HG03439 (cell line): ENCODE measurements at regions not wholly inside any gene's neighbourhood (a gene's known extent, or its start where the extent isn't known, plus 50 kb on each side); places are given as distances from the start of the nearest gene placed in this dataset.
"Not testable (repeated sequence)": the region's sequence is repeated elsewhere in the genome, so short reads cannot be mapped to it uniquely, and the experiment has no call there.

Experiments used
- ATAC-seq: cut with Tn5 transposase; IDR thresholded peaks from one replicate; pipeline ENCODE4 v1.9.1; 2021; ENCODE audit warnings: mild to moderate bottlenecking, moderate library complexity; ENCODE audit not compliant: unreplicated experiment

DNA sequence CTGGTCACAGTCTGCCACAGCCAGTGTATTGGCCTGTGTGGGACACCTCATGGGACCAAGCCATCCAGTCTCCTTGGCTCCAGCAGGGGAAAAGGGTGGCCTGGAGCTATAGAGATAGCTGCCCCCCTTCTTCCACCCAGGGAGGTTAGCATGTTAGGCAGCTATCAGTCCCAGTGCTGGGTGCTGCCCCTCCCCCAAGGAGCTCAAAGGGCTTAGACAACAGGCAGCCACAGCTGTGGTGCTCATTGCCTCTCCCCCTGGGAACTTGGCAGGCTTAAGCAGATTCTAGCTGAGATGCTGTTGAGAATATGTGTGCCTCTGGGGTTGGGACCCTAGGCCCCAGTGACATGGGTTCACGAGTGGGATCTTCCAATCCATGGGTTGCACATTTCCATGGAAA is 226.0 kb upstream of the PTGER4 start:
- no peak for ATAC-seq

DNA sequence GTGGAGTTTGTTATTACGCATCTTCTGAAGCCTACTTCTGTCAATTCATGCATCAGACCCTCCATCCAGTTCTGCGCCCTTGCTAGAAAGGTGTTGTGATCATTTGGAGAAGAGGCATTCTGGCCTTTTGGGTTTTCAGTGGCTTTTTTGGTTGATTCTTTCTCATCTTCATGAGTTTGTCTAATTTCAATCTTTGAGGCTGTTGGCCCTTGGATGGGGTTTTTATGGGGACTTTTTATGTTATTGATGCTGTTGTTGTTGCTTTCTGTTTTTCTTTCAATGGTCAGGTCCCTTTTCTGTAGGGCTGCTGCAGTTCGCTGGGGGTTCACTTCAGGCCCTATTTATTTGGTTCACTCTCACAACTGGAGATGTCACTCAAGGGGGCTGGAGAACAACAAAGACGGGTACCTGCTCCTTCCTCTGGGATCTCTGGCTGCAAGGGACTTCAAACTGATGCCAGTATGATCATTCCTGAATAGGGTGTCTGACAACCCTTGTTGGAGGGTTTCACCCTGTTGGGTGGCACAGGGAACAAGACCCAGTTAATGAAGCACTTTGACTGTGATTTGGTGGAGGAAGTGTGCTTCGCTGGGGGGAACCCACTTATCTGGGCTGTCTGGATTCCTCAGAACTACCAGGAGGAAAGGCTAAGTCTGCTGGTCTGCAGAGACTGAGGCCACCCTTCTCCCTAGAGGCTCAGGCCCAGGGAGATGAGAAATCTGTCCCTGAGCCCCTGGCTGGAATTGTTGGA is 226.7 kb upstream of the PTGER4 start:
- ATAC-seq: no peak

DNA sequence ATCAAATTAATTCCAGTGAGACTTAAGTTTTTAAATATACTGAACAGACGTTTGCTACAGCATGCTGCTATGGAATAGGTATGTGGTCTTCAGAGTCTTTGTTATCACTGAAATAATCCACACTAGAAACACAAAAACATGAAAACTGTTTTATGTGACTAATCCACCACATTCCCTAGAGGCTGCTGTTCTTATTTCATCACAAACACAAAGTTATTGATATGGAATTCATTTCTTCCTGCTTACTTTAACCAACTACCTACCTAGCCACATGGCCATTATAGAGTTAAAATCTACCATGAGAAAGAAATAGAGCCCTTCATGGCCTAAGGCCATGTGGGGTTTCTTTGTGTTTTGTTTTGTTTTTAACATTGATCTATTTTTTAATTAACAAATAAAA is 232.3 kb upstream of the PTGER4 start:
- no peak for ATAC-seq

DNA sequence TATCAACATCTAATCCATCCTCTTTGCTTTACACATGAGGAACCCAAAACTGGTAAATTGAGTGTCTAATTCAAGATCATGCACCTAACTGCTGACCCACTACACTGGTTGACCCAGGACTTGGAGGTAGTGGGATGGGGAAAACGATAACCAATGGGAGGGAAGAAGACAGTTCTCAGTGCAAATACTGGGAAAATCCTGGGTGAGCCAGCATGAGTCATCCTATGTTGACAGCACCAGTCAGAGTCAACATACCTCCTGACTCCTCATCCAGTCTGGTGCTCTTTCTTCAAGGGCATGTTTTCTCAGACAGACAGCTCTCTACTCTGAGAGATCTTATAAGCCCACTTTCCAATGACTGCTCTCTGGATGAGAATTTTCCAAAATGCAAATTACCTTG is 232.8 kb upstream of the PTGER4 start:
- ATAC-seq: no peak

DNA sequence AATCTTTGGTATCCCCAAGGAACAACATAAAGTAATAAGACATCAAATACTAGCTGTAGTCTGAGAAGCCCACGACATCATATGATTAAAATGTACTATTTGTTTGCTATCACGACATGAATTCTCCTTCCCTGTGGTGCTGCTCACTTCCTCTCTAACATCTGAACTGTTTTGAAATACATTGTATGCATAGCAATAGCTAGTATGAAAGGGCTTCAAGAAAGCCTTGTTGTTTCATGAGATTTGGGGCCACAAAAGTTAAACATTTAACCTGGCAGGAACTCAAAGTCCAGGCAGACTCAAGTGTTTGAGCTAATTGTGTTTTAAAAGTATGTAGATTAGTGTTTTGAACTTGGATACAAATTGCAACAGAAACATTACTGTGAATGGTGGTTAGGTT is 237.4 kb upstream of the PTGER4 start:
- no peak for ATAC-seq

DNA sequence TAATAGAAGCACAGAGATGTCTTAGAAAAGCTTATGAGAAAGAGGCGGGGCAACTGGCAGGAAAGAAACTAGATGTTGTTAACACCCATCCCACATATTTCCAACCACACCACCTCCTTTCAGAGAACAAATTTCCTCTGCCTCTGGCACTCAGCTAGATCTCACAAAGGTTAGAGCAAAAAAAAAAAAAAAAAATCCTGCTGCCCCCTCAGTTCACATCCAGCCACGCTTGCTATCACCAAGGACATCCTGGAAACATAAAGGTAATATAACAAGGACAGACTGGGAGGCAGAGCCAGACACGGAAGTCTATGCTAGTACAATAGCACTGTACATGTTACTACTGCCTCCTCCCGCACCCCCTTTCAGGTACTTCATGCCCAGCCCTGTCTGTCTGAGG is 238.0 kb upstream of the PTGER4 start:
- ATAC-seq: no peak

DNA sequence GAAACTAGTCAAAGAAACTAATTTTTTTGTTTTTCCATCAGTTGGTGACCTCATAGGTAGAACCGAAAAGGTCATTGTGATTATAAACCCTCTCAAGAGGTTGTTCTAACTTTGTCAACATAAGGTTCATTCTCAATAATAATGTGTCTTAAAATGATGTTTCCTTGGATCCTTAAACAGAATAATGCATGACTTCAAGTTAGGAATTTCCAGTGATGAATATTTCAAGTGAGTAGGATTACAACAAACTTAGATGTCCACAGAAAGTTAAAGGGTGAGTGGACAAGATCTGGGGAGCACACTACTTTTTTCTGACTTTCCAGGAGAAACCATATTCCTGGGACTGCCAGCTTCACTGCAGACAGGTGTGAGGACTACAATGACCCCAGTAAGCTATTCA is 239.0 kb upstream of the PTGER4 start:
- ATAC-seq: no peak

DNA sequence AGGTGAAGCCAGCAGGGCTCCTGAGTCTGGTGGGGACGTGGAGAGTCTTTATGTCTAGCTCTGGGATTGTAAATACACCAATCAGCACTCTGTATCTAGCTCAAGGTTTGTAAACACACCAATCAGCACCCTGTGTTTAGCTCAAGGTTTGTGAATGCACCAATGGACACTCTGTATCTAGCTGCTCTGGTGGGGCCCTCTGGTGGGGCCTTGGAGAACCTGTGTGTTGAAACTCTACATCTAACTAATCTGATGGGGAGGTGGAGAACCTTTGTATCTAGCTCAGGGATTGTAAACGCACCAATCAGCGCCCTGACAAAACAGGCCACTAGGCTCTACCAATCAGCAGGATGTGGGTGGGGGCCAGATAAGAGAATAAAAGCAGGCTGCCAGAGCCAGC is 240.6 kb upstream of the PTGER4 start:
- ATAC-seq: not testable (repeated sequence)

DNA sequence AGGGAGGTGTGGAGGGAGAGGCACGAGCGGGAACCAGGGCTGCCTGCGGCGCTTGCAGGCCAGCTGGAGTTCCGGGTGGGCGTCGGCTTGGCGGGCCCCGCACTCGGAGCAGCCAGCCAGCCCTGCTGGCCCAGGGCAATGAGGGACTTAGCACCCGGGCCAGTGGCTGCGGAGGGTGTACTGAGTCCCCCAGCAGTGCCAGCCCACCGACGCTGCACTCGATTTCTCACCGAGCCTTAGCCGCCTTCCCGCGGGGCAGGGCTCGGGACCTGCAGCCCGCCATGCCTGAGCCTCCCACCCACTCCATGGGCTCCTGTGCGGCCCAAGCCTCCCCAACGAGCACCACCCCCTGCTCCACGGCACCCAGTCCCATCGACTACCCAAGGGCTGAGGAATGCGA is 241.1 kb upstream of the PTGER4 start:
- not testable (repeated sequence) for ATAC-seq

DNA sequence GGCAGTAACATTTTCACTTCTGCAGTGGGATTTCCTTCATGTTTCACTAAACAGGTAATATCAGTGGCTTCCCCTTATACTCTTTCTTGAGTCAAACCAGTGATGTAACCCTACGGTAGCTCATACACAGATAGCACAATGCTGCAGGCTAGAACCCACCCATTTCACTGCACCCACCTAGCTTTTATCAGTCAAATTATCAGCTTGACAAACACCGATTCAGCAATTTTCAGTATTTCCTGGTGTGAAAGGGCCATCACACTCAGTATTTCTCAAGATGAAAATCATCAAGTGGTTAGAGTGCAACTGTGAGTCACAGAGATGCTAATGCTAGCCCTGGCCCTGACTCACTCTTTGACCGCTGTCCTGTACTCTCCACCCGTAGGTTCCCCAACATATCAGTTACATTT is 242.3 kb upstream of the PTGER4 start:
- ATAC-seq: peak; percentile 92

DNA sequence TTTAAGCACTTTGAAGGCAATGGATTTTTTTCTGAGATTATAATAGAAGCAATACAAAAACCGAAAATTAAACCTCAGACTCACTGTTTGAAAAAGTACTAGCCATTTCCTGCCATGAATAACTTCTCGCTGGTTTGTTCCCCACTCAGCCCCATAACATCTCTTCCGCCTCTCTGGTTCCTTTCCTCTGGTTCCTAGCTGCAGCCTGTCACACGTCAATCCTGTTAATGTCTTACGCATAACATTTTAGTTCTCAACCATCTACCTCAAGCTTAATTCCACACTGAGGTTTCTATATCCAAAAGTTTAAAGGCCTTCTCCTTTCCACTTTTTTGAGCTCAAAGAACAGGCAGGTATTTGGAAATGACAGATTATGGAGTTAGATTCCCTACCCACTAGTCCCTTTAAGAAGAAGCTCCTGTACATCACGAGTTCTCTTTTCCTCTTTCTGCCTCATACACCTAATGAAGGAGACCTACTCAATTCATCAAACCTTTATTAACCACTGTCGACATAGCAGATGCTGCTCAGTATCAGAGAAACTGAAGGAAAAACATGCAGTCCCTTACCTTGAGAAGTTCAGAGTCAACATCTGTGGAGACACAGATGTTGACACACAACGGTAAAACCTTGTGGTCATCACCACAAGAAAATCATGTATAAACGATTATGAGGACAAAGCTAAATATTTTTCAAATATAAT is 243.0 kb upstream of the PTGER4 start:
- ATAC-seq: peak; percentile 29

DNA sequence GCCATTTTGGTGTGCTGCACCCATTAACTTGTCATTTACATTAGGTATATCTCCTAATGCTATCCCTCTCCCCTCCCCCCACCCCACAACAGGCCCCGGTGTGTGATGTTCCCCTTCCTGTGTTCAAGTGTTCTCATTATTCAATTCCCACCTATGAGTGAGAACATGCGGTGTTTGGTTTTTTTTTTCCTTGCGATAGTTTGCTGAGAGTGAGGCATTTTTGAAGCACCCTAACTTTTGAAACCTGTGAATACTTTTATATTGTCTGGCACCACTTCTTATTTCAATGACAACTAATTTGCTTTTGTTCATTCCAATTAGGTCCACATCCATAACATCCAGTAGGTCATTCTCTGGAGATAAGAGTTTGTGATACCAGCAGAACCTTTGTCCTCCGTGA is 244.0 kb upstream of the PTGER4 start:
- ATAC-seq: not testable (repeated sequence)

DNA sequence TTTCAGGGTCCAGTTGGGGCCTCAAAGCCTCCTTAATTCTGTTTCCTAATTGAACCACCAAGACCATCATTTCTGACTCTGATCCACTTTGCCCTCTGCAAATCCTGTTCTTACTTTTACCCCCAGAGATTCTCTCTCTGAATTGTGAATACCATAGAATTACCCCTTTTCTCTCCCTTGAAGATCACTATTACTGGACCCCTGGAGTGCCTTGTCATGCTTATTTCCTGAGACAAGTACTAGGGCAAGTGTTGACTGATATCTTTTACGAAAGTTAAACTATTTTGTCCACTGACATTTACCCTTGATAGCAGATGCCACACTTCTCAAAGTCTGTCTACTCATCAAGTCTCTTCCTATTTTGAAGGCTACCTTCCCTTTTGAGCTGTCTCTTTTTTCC is 246.9 kb upstream of the PTGER4 start:
- ATAC-seq: no peak

DNA sequence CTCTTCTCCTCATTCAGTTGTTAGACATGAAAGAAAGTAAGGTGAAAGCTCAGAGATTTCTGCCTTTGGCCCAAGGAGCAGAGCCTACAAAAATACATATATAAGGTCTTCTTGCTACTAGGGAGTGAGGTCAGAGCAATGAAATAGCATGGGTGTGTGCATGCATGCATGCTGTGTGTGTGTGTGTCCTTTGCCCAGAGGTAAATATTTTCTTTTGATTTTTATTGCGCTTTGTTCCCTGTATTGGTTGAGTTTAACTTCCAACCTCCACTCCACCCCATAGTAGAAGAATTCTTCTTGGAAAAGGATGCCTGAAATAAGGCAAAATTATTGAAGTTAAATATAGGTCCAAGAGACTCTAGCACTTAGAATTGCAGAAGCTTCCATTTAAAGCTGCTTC is 248.0 kb upstream of the PTGER4 start:
- no peak for ATAC-seq

DNA sequence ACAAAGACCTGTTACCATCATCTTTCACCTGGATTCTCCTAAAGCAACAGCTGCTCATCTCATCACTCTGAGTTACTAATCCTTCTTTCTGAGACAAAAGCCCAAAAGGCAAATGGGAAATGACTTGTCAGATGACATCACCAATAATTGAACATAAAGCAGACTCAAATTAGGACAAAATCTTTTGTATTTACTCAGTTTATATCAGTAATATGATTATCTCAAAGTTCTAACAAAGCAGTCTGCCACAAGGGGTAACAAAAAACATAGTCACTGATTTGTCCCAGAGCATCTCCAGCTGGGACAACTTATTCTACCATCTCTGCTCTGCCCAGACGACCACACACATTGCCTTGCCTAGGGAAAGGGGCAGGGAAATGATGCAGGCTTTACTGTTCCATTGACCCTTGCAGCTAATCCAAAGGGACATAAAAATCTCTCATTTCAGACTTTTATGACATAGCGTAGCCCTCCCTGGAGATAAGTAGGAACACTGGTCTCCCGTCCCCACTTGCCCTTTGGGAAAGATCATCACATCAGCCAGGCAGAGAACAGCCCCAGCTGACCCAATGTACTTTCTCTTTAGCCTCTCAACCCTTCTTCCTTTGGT is 249.5 kb upstream of the PTGER4 start:
- ATAC-seq: no peak

DNA sequence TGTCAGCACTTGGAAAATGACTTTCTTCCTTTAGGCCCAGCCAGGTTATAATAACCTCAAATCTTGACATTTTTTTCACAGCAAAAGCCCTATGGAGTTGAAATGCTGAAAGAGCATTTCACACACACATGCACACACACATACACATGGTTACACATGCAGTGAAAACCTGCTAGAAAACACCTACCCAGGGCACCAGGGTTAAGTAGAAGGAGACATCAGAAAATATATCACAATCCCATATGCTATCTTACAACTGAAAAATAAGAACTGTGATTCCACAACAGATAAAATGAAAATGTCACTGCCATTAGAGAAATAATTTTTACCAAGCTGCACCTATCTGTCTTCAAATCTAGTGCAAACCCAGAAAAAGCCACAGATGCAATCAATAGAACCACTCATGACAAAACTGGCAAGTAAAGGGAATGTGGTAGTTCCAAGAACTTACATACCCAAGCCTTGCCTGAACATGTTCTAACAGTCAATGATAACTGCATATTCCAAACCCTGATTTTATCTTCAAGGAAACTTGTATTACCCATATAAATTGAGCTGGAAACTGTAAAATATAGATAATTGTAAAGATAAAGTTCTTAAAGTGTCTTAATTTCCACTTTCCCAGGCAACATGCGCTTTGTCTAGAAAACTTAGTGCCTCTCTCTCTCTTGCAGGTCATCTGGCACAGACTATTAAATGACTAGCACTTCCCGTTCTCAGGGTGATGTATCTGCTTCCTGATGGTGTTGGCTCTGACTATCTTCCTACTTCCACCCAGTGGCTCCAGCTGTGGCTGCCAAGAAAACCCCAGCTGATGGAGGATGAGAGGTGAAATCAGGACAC is 250.2 kb upstream of the PTGER4 start:
- ATAC-seq: no peak

DNA sequence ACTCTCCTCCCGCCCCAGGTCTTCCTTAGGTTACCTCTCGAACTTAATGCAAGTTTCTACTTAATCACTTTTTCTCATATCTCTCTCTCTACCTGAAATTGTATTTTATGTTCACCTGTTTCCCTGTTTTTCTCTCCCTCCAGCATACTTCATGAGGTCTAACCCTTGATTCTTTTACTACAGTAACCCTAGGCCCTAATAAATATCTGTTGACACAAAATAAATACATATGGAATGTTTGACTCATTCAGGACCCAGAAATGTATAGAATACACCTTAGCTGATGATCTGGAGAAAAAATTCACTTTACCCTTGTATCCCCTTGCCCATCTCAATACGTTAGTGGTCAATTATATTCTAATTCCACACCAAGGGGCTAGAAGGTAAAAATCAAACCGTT is 250.9 kb upstream of the PTGER4 start:
- no peak for ATAC-seq

DNA sequence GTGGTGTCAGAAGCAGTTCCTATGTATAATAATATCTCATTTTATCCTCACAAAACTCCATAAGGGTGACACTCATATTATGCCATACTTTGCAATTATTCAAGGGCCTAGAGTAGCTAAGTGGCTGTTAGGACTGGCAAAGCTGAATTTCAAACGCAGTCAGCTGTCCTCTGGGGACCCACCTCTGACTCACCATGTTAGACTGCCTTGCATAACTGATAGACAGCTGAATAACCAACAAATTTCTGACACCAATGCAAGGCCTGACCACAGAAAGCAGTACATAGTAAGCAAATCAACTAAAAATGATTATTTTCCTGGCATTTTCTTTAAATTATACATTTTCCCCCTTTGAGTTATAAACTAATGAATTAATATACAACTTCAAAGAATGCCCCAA is 251.6 kb upstream of the PTGER4 start:
- no peak for ATAC-seq

DNA sequence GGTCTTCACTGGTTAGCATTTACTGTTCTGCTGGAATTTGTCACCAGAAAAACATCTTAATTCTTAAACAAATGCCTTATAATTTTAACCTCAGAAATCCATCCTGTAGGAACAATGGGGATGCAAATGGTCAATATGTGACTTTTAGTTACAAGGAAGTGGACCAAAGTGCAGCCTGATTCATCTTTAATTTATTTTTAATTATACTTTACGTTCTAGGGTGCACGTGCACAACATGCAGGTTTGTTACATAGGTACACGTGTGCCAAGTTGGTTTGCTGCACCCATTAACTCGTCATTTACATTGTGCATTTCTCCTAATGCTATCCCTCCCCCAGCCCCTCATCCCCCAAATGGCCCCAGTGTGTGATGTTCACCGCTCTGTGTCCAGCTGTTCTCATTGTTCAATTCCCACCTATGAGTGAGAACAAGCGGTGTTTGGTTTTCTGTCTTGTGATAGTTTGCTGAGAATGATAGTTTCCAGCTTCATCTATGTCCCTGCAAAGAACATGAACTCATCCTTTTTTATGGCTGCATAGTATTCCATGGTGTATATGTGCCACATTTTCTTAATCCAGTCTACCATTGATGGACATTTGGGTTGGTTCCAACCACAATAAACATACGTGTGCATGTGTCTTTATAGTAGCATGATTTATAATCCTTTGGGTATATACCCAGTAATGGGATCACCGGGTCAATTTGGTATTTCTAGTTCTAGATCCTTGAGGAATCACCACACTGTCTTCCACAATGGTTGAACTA is 262.5 kb upstream of the PTGER4 start:
- not testable (repeated sequence) for ATAC-seq

DNA sequence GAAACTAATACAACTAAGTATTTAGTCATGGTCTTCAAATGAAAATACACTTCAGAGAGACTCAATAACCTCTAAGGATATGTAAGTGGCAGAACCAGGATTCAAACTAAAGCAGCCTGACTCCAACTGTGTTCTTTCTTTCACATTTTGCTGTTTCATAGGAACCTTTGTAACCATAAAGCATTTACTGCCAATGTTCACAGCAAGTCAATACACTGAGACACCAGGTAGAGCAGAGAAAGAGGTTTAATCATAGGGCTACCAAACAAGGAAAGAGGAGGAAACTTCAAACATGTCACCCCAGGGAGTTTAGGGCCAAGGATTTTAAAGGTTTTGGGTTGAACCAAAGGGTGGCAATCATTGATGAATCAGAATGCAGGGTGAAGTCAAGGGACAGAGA is 263.1 kb upstream of the PTGER4 start:
- ATAC-seq: no peak

DNA sequence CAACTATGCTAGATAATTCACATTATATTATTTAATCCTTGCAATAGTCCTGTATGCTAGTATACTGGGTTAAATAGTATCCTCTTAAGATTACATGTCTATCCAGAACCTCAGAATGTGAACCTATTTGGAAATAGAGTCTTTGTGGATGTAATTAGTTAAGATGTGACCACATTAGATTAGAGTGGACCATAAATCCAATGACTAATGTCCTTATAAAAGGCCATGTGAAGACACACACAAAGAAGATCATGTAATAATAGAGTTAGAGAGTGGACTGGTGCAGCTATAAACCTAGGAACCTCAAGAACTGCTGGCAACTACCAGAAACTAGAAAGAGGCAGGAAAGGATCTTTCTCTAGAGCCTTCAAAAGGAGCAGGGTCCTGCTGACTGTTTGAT is 263.6 kb upstream of the PTGER4 start:
- ATAC-seq: no peak
